Activated T-helper 1 cell treated with anti-CD3 and anti-CD28 coated beads, Interleukin-12 subunit alpha, Interleukin-12 subunit beta, Interleukin-2, Interleukin-4 antibody, amounts not matched to agents 30 ng/mL and 10 ng/mL and 1 ng/mL, durations not matched to agents 14 hours and 24 hours and 36 hours (primary cell): ENCODE measurements at regions not wholly inside any gene's neighbourhood (a gene's known extent, or its start where the extent isn't known, plus 50 kb on each side); places are given as distances from the start of the nearest gene placed in this dataset.
"Not testable (repeated sequence)": the region's sequence is repeated elsewhere in the genome, so short reads cannot be mapped to it uniquely, and the experiment has no call there.

ENCODE experiments used
- DNase-seq: peaks from one replicate; pipeline ENCODE4 v3.0.0; 2021; ENCODE audit warnings: low spot score
- H3K27ac Mint-ChIP-seq: one replicate; pipeline ENCODE4 v1.8.0; 2021; ENCODE audit warnings: mild to moderate bottlenecking, mixed read lengths
- H3K27me3 Mint-ChIP-seq: one replicate; pipeline ENCODE4 v1.8.0; 2022; ENCODE audit warnings: mild to moderate bottlenecking, moderate library complexity, mixed read lengths; ENCODE audit not compliant: insufficient read depth
- H3K36me3 Mint-ChIP-seq: one replicate; pipeline ENCODE4 v1.8.0; 2021; ENCODE audit warnings: low read depth, mixed read lengths
- H3K4me1 Mint-ChIP-seq: one replicate; pipeline ENCODE4 v1.8.0; 2021; ENCODE audit warnings: low read depth, mixed read lengths
- H3K4me3 Mint-ChIP-seq: one replicate; pipeline ENCODE4 v1.8.0; 2021; ENCODE audit warnings: mild to moderate bottlenecking, moderate library complexity, mixed read lengths
- H3K9me3 Mint-ChIP-seq: one replicate; pipeline ENCODE4 v1.8.0; 2021; ENCODE audit warnings: mixed read lengths
- intact Hi-C: fragments of 100-400 bp; cut with micrococcal nuclease; formaldehyde crosslinking; loops from one replicate; pipeline ENCODE4 v1.15.1; 2024

GRCh38 chr12:47312147-47312546 is 232.4 kb upstream of the AMIGO2 start:
- intact Hi-C loops = no loop called here
- Mint-ChIP-seq H3K27me3 (no peaks in the 10 kb centered on the region), H3K4me1 (peaks cover 85% of the 10 kb centered on the region), H3K9me3 (peaks cover 22% of the 10 kb centered on the region), H3K36me3 (peaks cover 13% of the 10 kb centered on the region), H3K27ac (no peak overlapping the region), H3K4me3 (no peak overlapping the region)
- no peak for DNase-seq

- Mint-ChIP-seq H3K36me3 (peaks cover 18% of the 10 kb centered on the region), H3K27ac (no peak overlapping the region), H3K4me1 (peaks cover 86% of the 10 kb centered on the region), H3K4me3 (no peak overlapping the region), H3K9me3 (peaks cover 22% of the 10 kb centered on the region), H3K27me3 (no peaks in the 10 kb centered on the region)
- intact Hi-C loops = no loop called here
- no peak for DNase-seq
Measured at GRCh38 chr12:47311568-47311967, 231.8 kb upstream of the AMIGO2 start.

GRCh38 chr12:47311010-47311409 is 231.3 kb upstream of the AMIGO2 start:
- Mint-ChIP-seq H3K36me3 (peaks cover 21% of the 10 kb centered on the region), H3K4me3 (no peak overlapping the region), H3K4me1 (peaks cover 85% of the 10 kb centered on the region), H3K27ac (no peak overlapping the region), H3K9me3 (peaks cover 25% of the 10 kb centered on the region), H3K27me3 (no peaks in the 10 kb centered on the region)
- DNase-seq = no peak
- intact Hi-C loops = no loop called here

GRCh38 chr12:47308672-47309071 is 228.9 kb upstream of the AMIGO2 start:
- Mint-ChIP-seq H3K4me3 (no peak overlapping the region), H3K36me3 (peaks cover 23% of the 10 kb centered on the region), H3K9me3 (peaks cover 29% of the 10 kb centered on the region), H3K27ac (no peak overlapping the region), H3K27me3 (no peaks in the 10 kb centered on the region), H3K4me1 (peaks cover 69% of the 10 kb centered on the region)
- intact Hi-C loops = loop anchor here (5.0 kb wide), 2 partner anchors 54 to 1316 kb away; partner anchors contain the start of gene SCAF11
- no peak for DNase-seq

GRCh38 chr12:47307680-47308399 is 228.1 kb upstream of the AMIGO2 start:
- Mint-ChIP-seq H3K9me3 (peaks cover 29% of the 10 kb centered on the region), H3K27ac (peak overlapping the region; percentile 87), H3K27me3 (no peaks in the 10 kb centered on the region), H3K36me3 (peaks cover 23% of the 10 kb centered on the region), H3K4me3 (peak overlapping the region; percentile 91), H3K4me1 (peaks cover 69% of the 10 kb centered on the region)
- intact Hi-C loops = loop anchor here (1.0 to 5.0 kb wide), 8 partner anchors 32 to 1316 kb away; partner anchors contain the start of gene SCAF11
- DNase-seq = peak; percentile 43

DNA sequence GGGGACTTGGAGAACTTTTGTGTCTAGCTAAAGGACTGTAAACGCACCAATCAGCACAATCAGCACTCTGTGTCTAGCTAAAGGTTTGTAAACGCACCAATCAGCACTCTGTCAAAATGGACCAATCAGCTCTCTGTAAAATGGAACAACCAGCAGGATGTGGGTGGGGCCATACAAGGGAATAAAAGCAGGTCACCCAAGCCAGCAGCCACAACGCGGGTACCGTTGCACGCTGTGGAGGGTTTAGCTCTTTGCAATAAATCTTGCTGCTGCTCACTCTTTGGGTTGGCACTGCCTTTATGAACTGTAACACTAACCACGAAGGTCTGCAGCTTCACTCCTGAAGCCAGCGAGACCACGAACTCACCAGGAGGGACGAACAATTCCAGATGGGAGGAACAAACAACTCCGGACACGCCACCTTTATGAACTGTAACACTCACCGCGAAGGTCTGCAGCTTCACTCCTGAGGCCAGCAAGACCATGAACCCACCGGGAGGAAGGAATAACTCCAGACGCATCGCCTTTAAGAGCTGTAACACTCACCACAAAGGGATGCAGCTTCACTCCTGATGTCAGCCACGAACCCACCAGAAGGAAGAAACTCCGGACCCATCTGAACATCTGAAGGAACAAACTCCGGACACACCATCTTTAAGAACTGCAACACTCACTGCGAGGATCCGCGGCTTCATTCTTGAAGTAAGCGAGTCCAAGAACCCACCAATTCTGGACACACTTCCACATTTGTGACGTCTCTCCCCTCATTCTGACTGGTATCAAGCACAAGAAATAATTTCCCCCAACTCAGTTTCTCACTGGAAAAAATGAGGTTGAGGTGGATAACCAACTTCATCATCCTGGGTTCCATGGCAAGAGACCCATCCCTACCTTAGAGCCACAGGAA is 227.3 kb upstream of the AMIGO2 start:
- H3K36me3 Mint-ChIP-seq = peaks cover 23% of the 10 kb centered on the region
- H3K27me3 Mint-ChIP-seq = not testable (repeated sequence)
- DNase-seq = peak; percentile 55
- H3K9me3 Mint-ChIP-seq = peaks cover 29% of the 10 kb centered on the region
- peak overlapping the region; percentile 91 for H3K4me3 Mint-ChIP-seq
- peak overlapping the region; percentile 87 for H3K27ac Mint-ChIP-seq
- peaks cover 72% of the 10 kb centered on the region for H3K4me1 Mint-ChIP-seq
- intact Hi-C loops = loop anchor here (1.0 to 5.0 kb wide), 8 partner anchors 31 to 1315 kb away; partner anchors contain the start of gene SCAF11

- DNase-seq = no peak
- no peak overlapping the region for H3K27ac Mint-ChIP-seq
- H3K36me3 Mint-ChIP-seq = peaks cover 24% of the 10 kb centered on the region
- H3K4me3 Mint-ChIP-seq = no peak overlapping the region
- H3K4me1 Mint-ChIP-seq = peaks cover 72% of the 10 kb centered on the region
- no peaks in the 10 kb centered on the region for H3K27me3 Mint-ChIP-seq
- peaks cover 24% of the 10 kb centered on the region for H3K9me3 Mint-ChIP-seq
- intact Hi-C loops = loop anchor here (2.0 to 5.0 kb wide), 3 partner anchors 45 to 1314 kb away; partner anchors contain the start of gene SCAF11
Measured at GRCh38 chr12:47306130-47306529, 226.4 kb upstream of the AMIGO2 start.

- Mint-ChIP-seq H3K4me3 (no peak overlapping the region), H3K4me1 (peaks cover 70% of the 10 kb centered on the region), H3K27me3 (no peaks in the 10 kb centered on the region), H3K9me3 (peaks cover 21% of the 10 kb centered on the region), H3K36me3 (peaks cover 24% of the 10 kb centered on the region), H3K27ac (no peak overlapping the region)
- intact Hi-C loops = loop anchor here (5.0 kb wide), 2 partner anchors 57 to 1313 kb away; partner anchors contain the start of gene SCAF11
- DNase-seq = no peak
Measured at GRCh38 chr12:47305464-47305863, 225.7 kb upstream of the AMIGO2 start.

- Mint-ChIP-seq H3K4me1 (peaks cover 66% of the 10 kb centered on the region), H3K4me3 (no peak overlapping the region)
- intact Hi-C loops = no loop called here
Measured at GRCh38 chr12:47303995-47304560, 224.3 kb upstream of the AMIGO2 start.

DNA sequence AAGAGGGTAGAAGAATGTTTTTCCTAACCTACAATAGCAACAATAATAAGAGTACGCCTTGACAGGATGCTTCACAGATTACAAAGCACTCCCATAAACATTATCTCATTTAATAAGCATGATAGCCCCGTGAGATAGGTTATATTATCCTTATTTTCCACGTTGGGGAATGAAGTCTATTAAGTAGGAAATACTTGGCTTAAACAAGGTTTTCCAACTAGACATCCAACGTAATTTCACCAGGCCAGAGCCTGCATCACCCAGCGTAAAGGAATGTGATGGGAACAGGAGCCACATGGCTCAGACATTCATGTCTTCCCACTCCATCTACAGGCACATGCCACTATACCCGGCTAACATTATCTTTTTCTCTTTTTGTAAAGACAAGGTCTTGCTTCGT is 223.4 kb upstream of the AMIGO2 start:
- intact Hi-C loops = no loop called here
- peaks cover 67% of the 10 kb centered on the region for H3K4me1 Mint-ChIP-seq

More at GRCh38 chr12:47303995-47304560, 224.3 kb upstream of the AMIGO2 start:
- DNase-seq = no peak
- H3K27ac Mint-ChIP-seq = no peak overlapping the region
- H3K27me3 Mint-ChIP-seq = no peaks in the 10 kb centered on the region
- H3K9me3 Mint-ChIP-seq = peaks cover 13% of the 10 kb centered on the region
- peaks cover 22% of the 10 kb centered on the region for H3K36me3 Mint-ChIP-seq

GRCh38 chr12:47302111-47302671 is 222.4 kb upstream of the AMIGO2 start:
- intact Hi-C loops = no loop called here
- H3K27ac Mint-ChIP-seq = peak overlapping the region; percentile 80
- no peak overlapping the region for H3K4me3 Mint-ChIP-seq
- peaks cover 18% of the 10 kb centered on the region for H3K9me3 Mint-ChIP-seq
- H3K4me1 Mint-ChIP-seq = peaks cover 63% of the 10 kb centered on the region
- H3K36me3 Mint-ChIP-seq = peaks cover 25% of the 10 kb centered on the region
- no peaks in the 10 kb centered on the region for H3K27me3 Mint-ChIP-seq
- no peak for DNase-seq

More for the DNA sequence above, 223.4 kb upstream of the AMIGO2 start:
- DNase-seq = no peak
- Mint-ChIP-seq H3K4me3 (no peak overlapping the region), H3K9me3 (peaks cover 18% of the 10 kb centered on the region), H3K27me3 (no peaks in the 10 kb centered on the region), H3K36me3 (peaks cover 26% of the 10 kb centered on the region), H3K27ac (peak overlapping the region; percentile 37)

DNA sequence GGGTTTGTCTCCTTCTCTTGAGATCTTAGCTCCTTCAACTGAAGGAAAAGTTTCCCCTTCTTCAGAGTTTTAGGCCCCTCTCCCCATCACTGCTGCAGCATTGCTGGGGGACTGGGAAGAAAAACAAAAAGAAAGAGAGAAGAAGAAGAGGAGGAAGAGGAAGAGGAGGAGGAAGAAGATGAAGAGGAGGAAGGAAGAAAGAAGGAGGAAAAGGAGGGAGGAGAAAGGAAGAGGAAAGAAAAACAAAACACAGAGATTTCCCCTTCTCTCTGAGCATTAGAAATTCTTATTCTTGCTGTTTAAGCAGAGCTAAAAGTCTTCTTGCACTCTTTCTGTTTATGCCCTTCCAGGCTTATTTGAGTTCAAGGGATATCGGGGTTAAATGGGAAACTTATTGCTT is 219.8 kb upstream of the AMIGO2 start:
- H3K36me3 Mint-ChIP-seq = peaks cover 14% of the 10 kb centered on the region
- no peaks in the 10 kb centered on the region for H3K27me3 Mint-ChIP-seq
- H3K9me3 Mint-ChIP-seq = peaks cover 11% of the 10 kb centered on the region
- no peak overlapping the region for H3K4me3 Mint-ChIP-seq
- no peak for DNase-seq
- intact Hi-C loops = no loop called here
- H3K4me1 Mint-ChIP-seq = peaks cover 59% of the 10 kb centered on the region
- H3K27ac Mint-ChIP-seq = peak overlapping the region; percentile 53
